AG09319 (cell line): ENCODE measurements at regions not wholly inside any gene's neighbourhood (a gene's known extent, or its start where the extent isn't known, plus 50 kb on each side); places are given as distances from the start of the nearest gene placed in this dataset.

Source experiments
- DNase-seq: peaks from one replicate; pipeline ENCODE4 v3.0.0-alpha.2; 2010; ENCODE audit warnings: low read depth; ENCODE audit errors: extremely low read depth
- TF ChIP-seq, protein P1 (sequence below): IDR thresholded peaks from 2 replicates; pipeline ENCODE4 v1.5.1; 2011; ENCODE audit warnings: low read depth, mild to moderate bottlenecking, inconsistent platforms, low read length, moderate library complexity

DNA sequence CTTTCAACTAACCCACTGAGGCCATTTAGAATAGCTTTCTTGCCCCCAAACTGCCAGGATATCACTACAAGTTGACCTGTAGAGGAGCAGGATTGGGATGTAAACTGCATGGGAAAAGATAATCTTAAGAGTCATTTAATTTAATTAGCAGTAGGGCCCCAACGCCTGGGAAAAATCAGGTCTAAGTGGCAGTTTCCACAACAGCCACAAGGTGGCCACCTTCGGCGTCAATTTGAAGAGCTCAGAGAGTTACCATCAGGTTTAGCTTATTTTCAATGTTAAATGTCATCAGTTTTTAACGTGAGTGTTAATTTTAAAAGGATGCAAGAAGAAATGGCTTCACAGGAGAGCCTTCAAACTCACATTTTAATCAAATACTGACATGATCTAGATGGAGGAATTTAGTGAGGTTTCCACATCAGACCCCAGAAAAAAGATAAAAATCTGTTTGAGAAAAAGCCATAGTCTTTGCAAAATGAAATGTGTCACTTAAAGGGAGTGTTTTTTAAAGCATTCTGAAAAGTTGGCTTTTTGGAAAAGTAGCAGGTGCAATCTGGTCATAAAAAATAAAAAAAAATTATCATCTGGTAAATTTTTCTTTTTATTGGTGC lies 77.3 kb upstream of the UPP2 start:
- DNase-seq = peak; percentile 15
- TF ChIP-seq, protein P1, sequence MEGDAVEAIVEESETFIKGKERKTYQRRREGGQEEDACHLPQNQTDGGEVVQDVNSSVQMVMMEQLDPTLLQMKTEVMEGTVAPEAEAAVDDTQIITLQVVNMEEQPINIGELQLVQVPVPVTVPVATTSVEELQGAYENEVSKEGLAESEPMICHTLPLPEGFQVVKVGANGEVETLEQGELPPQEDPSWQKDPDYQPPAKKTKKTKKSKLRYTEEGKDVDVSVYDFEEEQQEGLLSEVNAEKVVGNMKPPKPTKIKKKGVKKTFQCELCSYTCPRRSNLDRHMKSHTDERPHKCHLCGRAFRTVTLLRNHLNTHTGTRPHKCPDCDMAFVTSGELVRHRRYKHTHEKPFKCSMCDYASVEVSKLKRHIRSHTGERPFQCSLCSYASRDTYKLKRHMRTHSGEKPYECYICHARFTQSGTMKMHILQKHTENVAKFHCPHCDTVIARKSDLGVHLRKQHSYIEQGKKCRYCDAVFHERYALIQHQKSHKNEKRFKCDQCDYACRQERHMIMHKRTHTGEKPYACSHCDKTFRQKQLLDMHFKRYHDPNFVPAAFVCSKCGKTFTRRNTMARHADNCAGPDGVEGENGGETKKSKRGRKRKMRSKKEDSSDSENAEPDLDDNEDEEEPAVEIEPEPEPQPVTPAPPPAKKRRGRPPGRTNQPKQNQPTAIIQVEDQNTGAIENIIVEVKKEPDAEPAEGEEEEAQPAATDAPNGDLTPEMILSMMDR = peak; percentile 84

DNA sequence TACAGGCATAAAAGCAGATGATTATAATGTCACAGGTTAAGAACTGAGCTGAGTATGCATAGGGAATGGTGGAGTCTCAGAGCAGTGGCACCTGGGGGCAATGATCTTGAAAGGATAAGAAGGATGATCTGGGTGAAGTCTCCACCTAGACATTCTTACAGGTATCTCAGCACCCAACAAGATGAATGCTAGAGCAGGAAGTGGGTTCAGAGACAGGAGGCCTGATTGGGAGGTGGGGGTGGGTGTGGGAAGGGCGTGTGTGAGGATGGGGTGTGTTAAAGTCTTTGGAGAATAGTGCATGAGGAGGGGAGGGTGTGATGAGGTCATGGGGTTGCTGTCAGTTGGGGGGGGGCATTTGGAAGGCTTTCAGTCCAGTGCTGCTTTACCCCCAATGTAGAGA lies 78.8 kb upstream of the UPP2 start:
- no peak for DNase-seq
- TF ChIP-seq, protein P1 = no peak

DNA sequence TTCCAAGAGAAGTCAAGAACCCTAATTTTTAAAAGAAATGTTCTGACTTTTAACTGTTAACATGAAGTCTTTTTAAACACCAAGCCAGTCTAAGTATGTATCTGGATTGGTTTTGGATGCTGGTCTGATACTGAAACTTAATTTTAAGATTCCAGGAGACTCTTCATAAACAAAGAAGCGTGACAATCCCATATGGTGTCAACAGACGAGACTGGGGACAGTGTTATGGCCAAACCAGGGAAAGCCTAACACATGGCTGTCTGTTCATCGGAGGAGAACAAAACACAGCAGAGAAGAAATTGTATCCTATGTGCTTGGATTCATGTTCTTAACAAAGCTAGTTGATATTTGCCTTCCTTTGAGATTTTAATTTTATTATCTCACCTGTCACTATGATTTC lies 80.5 kb upstream of the UPP2 start:
- TF ChIP-seq, protein P1 = no peak
- DNase-seq = no peak

DNA sequence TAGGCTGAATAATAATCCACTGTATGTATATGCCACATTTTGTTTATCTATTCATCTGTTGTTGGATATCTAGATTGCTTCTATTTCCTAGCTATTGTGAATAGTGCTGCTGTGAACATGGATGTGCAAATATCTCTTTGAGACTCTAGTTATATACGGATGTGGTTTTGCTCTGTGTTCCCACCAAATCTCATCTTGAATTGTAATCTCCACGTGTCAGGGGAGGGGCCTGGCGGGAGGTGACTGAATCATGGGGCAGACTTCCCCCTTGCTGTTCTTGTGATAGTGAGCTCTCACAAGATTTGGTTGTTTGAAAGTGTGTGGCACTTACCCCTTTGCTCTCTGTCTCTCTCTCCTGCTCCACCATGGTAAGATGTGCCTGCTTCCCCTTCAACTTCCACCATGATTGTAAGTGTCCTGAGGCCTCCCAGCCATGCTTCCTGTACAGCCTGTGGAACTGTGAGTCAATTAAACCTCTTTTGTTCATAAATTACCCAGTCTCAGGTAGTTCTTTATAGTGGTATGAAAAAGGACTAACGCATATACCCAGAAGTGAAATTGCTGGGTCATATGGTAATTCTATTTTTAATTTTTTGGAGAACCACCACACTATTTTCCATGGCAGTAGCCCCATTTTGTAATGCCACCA lies 86.1 kb upstream of the UPP2 start:
- no peak for DNase-seq
- TF ChIP-seq, protein P1 = no peak

DNA sequence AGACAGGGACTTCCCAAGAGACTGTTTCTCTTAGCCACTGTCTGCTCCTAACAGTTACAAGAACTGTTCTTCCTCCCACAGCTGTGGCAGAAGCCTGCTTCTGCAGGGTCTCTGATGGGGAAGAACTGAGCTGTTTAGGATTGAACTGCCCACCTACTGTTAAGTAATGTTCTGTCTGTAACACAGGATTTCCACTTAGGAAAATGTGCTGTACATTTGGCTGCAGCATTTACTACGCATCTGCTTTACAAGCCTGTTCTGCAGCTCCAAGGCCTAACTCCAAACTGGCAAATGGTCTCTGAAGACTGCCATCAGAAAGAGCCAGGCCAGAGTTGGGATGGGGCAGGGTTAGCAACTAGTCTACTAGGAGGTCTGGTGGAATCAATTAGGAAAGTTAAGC lies 87.8 kb upstream of the UPP2 start:
- TF ChIP-seq, protein P1 = no peak
- no peak for DNase-seq

DNA sequence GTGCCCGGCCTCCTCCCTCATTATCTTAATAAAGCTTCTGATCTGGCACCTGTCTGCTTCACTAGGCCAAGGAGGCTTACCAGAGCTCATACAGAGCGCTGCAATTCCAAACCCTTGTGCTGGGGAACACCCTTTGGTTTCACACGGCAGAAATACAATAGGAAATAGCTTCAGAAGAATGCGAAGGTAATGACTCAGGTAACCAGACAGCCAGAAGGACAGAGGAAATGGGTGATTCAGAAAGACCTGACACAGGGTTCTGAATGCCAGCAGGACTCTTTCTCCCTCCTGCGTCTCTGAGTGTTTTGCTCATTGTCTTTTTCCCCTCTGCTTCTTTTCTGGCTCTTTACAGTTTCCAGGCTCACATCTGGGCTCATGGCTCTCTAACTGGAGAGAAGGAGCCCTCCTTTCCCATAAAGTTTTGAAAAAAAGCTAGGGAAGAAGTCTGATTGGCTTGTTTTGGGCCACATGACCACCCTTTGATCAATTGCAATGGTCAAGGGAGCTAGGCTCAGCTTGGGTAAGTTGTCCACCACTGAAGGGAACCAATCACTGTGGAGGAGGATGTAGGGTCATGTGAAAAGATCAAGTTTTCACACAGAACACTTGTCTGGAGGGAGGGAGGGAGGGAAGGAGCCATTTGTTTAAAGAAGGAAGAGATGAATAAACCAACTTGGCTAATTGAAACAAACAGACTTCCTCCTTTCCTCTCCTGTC lies 90.5 kb upstream of the UPP2 start:
- no peak for DNase-seq
- TF ChIP-seq, protein P1 = no peak

DNA sequence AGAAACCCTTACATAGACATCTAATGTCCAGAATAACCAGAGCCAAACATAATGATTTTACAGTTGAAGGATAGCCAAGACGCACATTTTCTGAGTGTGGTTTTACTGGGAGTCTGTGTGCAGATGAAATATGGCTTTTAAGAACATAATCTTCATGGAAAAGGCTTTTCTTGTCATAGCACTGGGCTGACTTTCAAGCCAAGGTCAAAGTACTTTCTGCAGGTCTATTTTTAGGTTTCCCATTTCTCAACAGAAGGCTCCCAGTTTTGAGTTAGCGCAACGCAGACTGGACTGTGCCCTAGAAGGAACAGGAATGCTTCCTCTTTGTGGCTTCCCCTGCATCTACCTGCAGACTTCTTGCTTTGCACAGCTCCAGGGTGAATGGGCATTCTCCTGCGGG lies 92.3 kb upstream of the UPP2 start:
- TF ChIP-seq, protein P1 = no peak
- DNase-seq = no peak
